Mesenchymal stem cell (in vitro differentiated cells and primary cell): ENCODE measurements at regions not wholly inside any gene's neighbourhood (a gene's known extent, or its start where the extent isn't known, plus 50 kb on each side); places are given as distances from the start of the nearest gene placed in this dataset.

ENCODE experiments used
- DNase-seq: peaks from one replicate; pipeline ENCODE4 v3.0.0-alpha.2; 2013
- H2AFZ ChIP-seq: one replicate; pipeline ENCODE4 v1.6.1; 2013; ENCODE audit warnings: low read depth, mild to moderate bottlenecking, control low read depth, inconsistent platforms, low read length, moderate library complexity
- H2AK5ac ChIP-seq: 2 replicates; pipeline ENCODE4 v1.6.1; 2013; ENCODE audit warnings: low read length, moderate library complexity, mild to moderate bottlenecking, inconsistent platforms; ENCODE audit not compliant: severe bottlenecking
- H2BK120ac ChIP-seq: one replicate; pipeline ENCODE4 v1.6.1; 2013; ENCODE audit warnings: low read depth, mild to moderate bottlenecking, inconsistent platforms, low read length, moderate library complexity
- H2BK12ac ChIP-seq, 2 experiments: one replicate each; pipeline ENCODE4 v1.6.1; 2013; ENCODE audit warnings: inconsistent platforms in 2 of 2, low read length in 2 of 2, mild to moderate bottlenecking in 2 of 2, moderate library complexity in 2 of 2, control low read depth in 1 of 2
- H2BK15ac ChIP-seq: one replicate; pipeline ENCODE4 v1.6.1; 2013; ENCODE audit warnings: mild to moderate bottlenecking, low read depth, inconsistent platforms; ENCODE audit not compliant: poor library complexity, severe bottlenecking
- H2BK5ac ChIP-seq: 2 replicates; pipeline ENCODE4 v1.6.1; 2013; ENCODE audit warnings: low read depth, mild to moderate bottlenecking, low read length, control low read depth, inconsistent platforms; ENCODE audit not compliant: poor library complexity, severe bottlenecking
- H3K14ac ChIP-seq, 2 experiments: one replicate each; pipeline ENCODE4 v1.6.1; 2013; ENCODE audit warnings: inconsistent platforms in 2 of 2, low read length in 2 of 2, control low read depth in 1 of 2, mild to moderate bottlenecking in 1 of 2, moderate library complexity in 1 of 2
- H3K18ac ChIP-seq, 2 experiments: one replicate each; pipeline ENCODE4 v1.6.1; 2013; ENCODE audit warnings: inconsistent platforms in 2 of 2, low read length in 2 of 2, control low read depth in 1 of 2, low read depth in 1 of 2, mild to moderate bottlenecking in 1 of 2
- H3K23ac ChIP-seq, 2 experiments: one replicate each; pipeline ENCODE4 v1.6.1; 2013; ENCODE audit warnings: inconsistent platforms in 2 of 2, low read length in 2 of 2, mild to moderate bottlenecking in 2 of 2, moderate library complexity in 2 of 2, control low read depth in 1 of 2
- H3K27ac ChIP-seq: 2 replicates; pipeline ENCODE4 v1.5.1; 2013; ENCODE audit warnings: mild to moderate bottlenecking, moderate library complexity, low read length, control low read depth, inconsistent platforms; ENCODE audit not compliant: poor library complexity, severe bottlenecking
- H3K27me3 ChIP-seq, 2 experiments: 2 replicates each; pipeline versions ENCODE4 v1.6.1 to v1.7.0; 2013; ENCODE audit warnings: low read length in 2 of 2, mild to moderate bottlenecking in 2 of 2, moderate library complexity in 2 of 2, control low read depth in 1 of 2, inconsistent platforms in 1 of 2; ENCODE audit not compliant: control insufficient read depth in 1 of 2, insufficient read depth in 1 of 2
- H3K36me3 ChIP-seq, 2 experiments: 2 replicates each; pipeline versions ENCODE4 v1.6.1 to v1.7.0; 2013; ENCODE audit warnings: low read length in 2 of 2, control low read depth in 1 of 2, inconsistent platforms in 1 of 2, low read depth in 1 of 2, mild to moderate bottlenecking in 1 of 2; ENCODE audit not compliant: insufficient read depth in 2 of 2, control insufficient read depth in 1 of 2
- H3K4ac ChIP-seq, 2 experiments: one replicate each; pipeline ENCODE4 v1.6.1; 2013; ENCODE audit warnings: inconsistent platforms in 2 of 2, low read length in 2 of 2, mild to moderate bottlenecking in 2 of 2, moderate library complexity in 2 of 2, control low read depth in 1 of 2, low read depth in 1 of 2
- H3K4me1 ChIP-seq: 2 replicates; pipeline ENCODE4 v1.6.1; 2013; ENCODE audit warnings: low read depth, low read length, control low read depth; ENCODE audit not compliant: control insufficient read depth, insufficient read depth
- H3K4me2 ChIP-seq: 2 replicates; pipeline ENCODE4 v1.6.1; 2013; ENCODE audit warnings: low read length, mild to moderate bottlenecking, inconsistent platforms; ENCODE audit not compliant: poor library complexity, severe bottlenecking
- H3K4me3 ChIP-seq, 2 experiments: 2 replicates each; pipeline versions ENCODE4 v1.5.1 to v1.7.0; 2013; ENCODE audit warnings: low read length in 2 of 2, mild to moderate bottlenecking in 2 of 2, control low read depth in 1 of 2, low read depth in 1 of 2; ENCODE audit not compliant: insufficient read depth in 1 of 2
- H3K79me1 ChIP-seq: replicated peaks from 2 replicates; pipeline ENCODE4 v1.6.1; 2013; ENCODE audit warnings: mild to moderate bottlenecking, control low read depth, low read length, inconsistent platforms; ENCODE audit not compliant: poor library complexity, severe bottlenecking
- H3K9ac ChIP-seq: 2 replicates; pipeline ENCODE4 v1.7.0; 2013; ENCODE audit warnings: mild to moderate bottlenecking, low read length, moderate library complexity
- H3K9me3 ChIP-seq: 2 replicates; pipeline ENCODE4 v1.7.0; 2013; ENCODE audit warnings: mild to moderate bottlenecking, low read length; ENCODE audit not compliant: control insufficient read depth
- H4K8ac ChIP-seq: one replicate; pipeline ENCODE4 v1.6.1; 2013; ENCODE audit warnings: inconsistent platforms, mild to moderate bottlenecking, low read length, moderate library complexity
- H4K91ac ChIP-seq: one replicate; pipeline ENCODE4 v1.6.1; 2013; ENCODE audit warnings: mild to moderate bottlenecking, low read length, inconsistent platforms
- WGBS: methylation state at CpG from one replicate; pipeline ENCODE4 v1.1.7; 2013; ENCODE audit warnings: mixed read lengths; 5-methylcytosine and 5-hydroxymethylcytosine counted together

GRCh38 chr16:61150351-61150750 is 885.9 kb downstream of the CDH8 start:
- no peak for DNase-seq
- H3K4me1 ChIP-seq = no peaks in the 10 kb centered on the region
- no peak overlapping the region for H4K91ac ChIP-seq
- no peaks in the 10 kb centered on the region for H3K36me3 ChIP-seq
- no peaks in the 10 kb centered on the region for H3K9me3 ChIP-seq
- H4K8ac ChIP-seq = no peak overlapping the region
- H3K4me2 ChIP-seq = no peak overlapping the region
- H2AK5ac ChIP-seq = no peak overlapping the region
- H3K27me3 ChIP-seq = no peaks in the 10 kb centered on the region
- no peaks in the 10 kb centered on the region for H3K79me1 ChIP-seq
- no peak overlapping the region for H3K4ac ChIP-seq
- no peak overlapping the region for H2BK15ac ChIP-seq
- H2AFZ ChIP-seq = no peak overlapping the region
- H2BK120ac ChIP-seq = no peak overlapping the region
- no peak overlapping the region for H3K27ac ChIP-seq
- no peak overlapping the region for H3K23ac ChIP-seq
- no peak overlapping the region for H2BK5ac ChIP-seq
- no peak overlapping the region for H3K14ac ChIP-seq
- H3K4me3 ChIP-seq = no peak overlapping the region
- no peak overlapping the region for H2BK12ac ChIP-seq
- 70% methylated on average over 4 of the region's 4 CpGs for WGBS
- no peak overlapping the region for H3K18ac ChIP-seq
- no peak overlapping the region for H3K9ac ChIP-seq

- no peak overlapping the region for H4K8ac ChIP-seq
Measured at GRCh38 chr16:61149709-61150108, 886.5 kb downstream of the CDH8 start.

GRCh38 chr16:61148930-61149329 is 887.3 kb downstream of the CDH8 start:
- Histone ChIP-seq H3K79me1 (no peaks in the 10 kb centered on the region), H3K4ac (no peak overlapping the region), H3K4me2 (no peak overlapping the region), H3K23ac (no peak overlapping the region), H3K9me3 (no peaks in the 10 kb centered on the region), H2BK120ac (no peak overlapping the region), H2AK5ac (no peak overlapping the region), H2AFZ (no peak overlapping the region), H4K91ac (no peak overlapping the region), H3K9ac (no peak overlapping the region), H3K14ac (no peak overlapping the region), H2BK5ac (no peak overlapping the region), H3K4me3 (no peak overlapping the region), H3K36me3 (no peaks in the 10 kb centered on the region), H4K8ac (no peak overlapping the region), H2BK12ac (no peak overlapping the region), H2BK15ac (no peak overlapping the region), H3K27ac (no peak overlapping the region), H3K4me1 (no peaks in the 10 kb centered on the region), H3K27me3 (no peaks in the 10 kb centered on the region), H3K18ac (no peak overlapping the region)
- WGBS = 56% methylated on average over 3 of the region's 3 CpGs
- no peak for DNase-seq

More at GRCh38 chr16:61149709-61150108, 886.5 kb downstream of the CDH8 start:
- no peak overlapping the region for H2BK12ac ChIP-seq
- H3K4ac ChIP-seq = no peak overlapping the region
- no peaks in the 10 kb centered on the region for H3K36me3 ChIP-seq
- H3K27ac ChIP-seq = no peak overlapping the region
- H4K91ac ChIP-seq = no peak overlapping the region
- WGBS = 59% methylated on average over 5 of the region's 5 CpGs
- H3K9me3 ChIP-seq = no peaks in the 10 kb centered on the region
- H3K14ac ChIP-seq = no peak overlapping the region
- no peak overlapping the region for H3K18ac ChIP-seq
- H3K9ac ChIP-seq = no peak overlapping the region
- no peak overlapping the region for H2AK5ac ChIP-seq
- no peaks in the 10 kb centered on the region for H3K4me1 ChIP-seq
- no peak overlapping the region for H2BK120ac ChIP-seq
- no peak overlapping the region for H2BK5ac ChIP-seq
- H3K27me3 ChIP-seq = no peaks in the 10 kb centered on the region
- no peaks in the 10 kb centered on the region for H3K79me1 ChIP-seq
- no peak overlapping the region for H3K4me2 ChIP-seq
- DNase-seq = no peak
- no peak overlapping the region for H3K4me3 ChIP-seq
- H2BK15ac ChIP-seq = no peak overlapping the region
- H3K23ac ChIP-seq = no peak overlapping the region
- H2AFZ ChIP-seq = no peak overlapping the region

- Histone ChIP-seq H3K9ac (no peak overlapping the region), H3K4ac (no peak overlapping the region), H2BK12ac (no peak overlapping the region), H3K79me1 (no peaks in the 10 kb centered on the region), H2BK5ac (no peak overlapping the region), H2AFZ (no peak overlapping the region), H3K14ac (no peak overlapping the region), H3K4me2 (no peak overlapping the region), H3K23ac (no peak overlapping the region), H2AK5ac (no peak overlapping the region), H2BK120ac (no peak overlapping the region), H3K4me3 (no peak overlapping the region), H3K9me3 (peaks cover 3% of the 10 kb centered on the region), H3K27ac (no peak overlapping the region), H3K27me3 (no peaks in the 10 kb centered on the region), H4K91ac (no peak overlapping the region), H2BK15ac (no peak overlapping the region), H3K36me3 (no peaks in the 10 kb centered on the region), H4K8ac (no peak overlapping the region), H3K4me1 (no peaks in the 10 kb centered on the region), H3K18ac (no peak overlapping the region)
- DNase-seq = no peak
- no CpG with 5 or more reads among the region's 1 CpG for WGBS
Measured at GRCh38 chr16:61146429-61146828, 889.8 kb downstream of the CDH8 start.
